ENCODE measurements at regions not wholly inside any gene's neighbourhood (a gene's known extent, or its start where the extent isn't known, plus 50 kb on each side); places are given as distances from the start of the nearest gene placed in this dataset.
A peak's percentile ranks its signal among the peaks of the same experiment; 100 is the strongest.

GRCh38 chr1:193339401-193339800 lies 153.0 kb upstream of the B3GALT2 start:
- no peak for DNase-seq

- DNase-seq = no peak
Observed at GRCh38 chr1:193338194-193338593, 151.8 kb upstream of the B3GALT2 start.

- DNase-seq = no peak
Observed at GRCh38 chr1:193335806-193336428, 149.5 kb upstream of the B3GALT2 start.

- no peak for DNase-seq
Observed at GRCh38 chr1:193333166-193333565, 146.8 kb upstream of the B3GALT2 start.

- DNase-seq = no peak
Observed at GRCh38 chr1:193326296-193326695, 139.9 kb upstream of the B3GALT2 start.

GRCh38 chr1:193325771-193326170 lies 139.4 kb upstream of the B3GALT2 start:
- no peak for DNase-seq

- DNase-seq = no peak
Observed at GRCh38 chr1:193325042-193325441, 138.6 kb upstream of the B3GALT2 start.

- no peak for DNase-seq
Observed at GRCh38 chr1:193322211-193322610, 135.8 kb upstream of the B3GALT2 start.

GRCh38 chr1:193321242-193321840 lies 134.9 kb upstream of the B3GALT2 start:
- no peak for DNase-seq

- DNase-seq = no peak
Observed at GRCh38 chr1:193320270-193320669, 133.9 kb upstream of the B3GALT2 start.

GRCh38 chr1:193318347-193318746 lies 131.9 kb upstream of the B3GALT2 start:
- DNase-seq = no peak

GRCh38 chr1:193313354-193314140 lies 127.1 kb upstream of the B3GALT2 start:
- no peak for DNase-seq

- DNase-seq = no peak
Observed at GRCh38 chr1:193312432-193312831, 126.0 kb upstream of the B3GALT2 start.

- no peak for DNase-seq
Observed at GRCh38 chr1:193311226-193311948, 125.0 kb upstream of the B3GALT2 start.

GRCh38 chr1:193310564-193310963 lies 124.2 kb upstream of the B3GALT2 start:
- DNase-seq = no peak

GRCh38 chr1:193309936-193310475 lies 123.6 kb upstream of the B3GALT2 start:
- no peak for DNase-seq

GRCh38 chr1:193308438-193308837 lies 122.0 kb upstream of the B3GALT2 start:
- DNase-seq = peak; percentile 47

GRCh38 chr1:193306430-193306829 lies 120.0 kb upstream of the B3GALT2 start:
- DNase-seq = no peak
